ENCODE measurements at regions not wholly inside any gene's neighbourhood (a gene's known extent, or its start where the extent isn't known, plus 50 kb on each side); places are given as distances from the start of the nearest gene placed in this dataset.

- Mint-ChIP-seq H3K4me1 (peaks cover 18 to 30% of the 10 kb centered on the region in 2 donors), H3K9me3 (no peaks in the 10 kb centered on the region), H3K4me3 (no peak overlapping the region), H3K36me3 (no peaks in the 10 kb centered on the region), H3K27me3 (peaks cover 24 to 32% of the 10 kb centered on the region in 2 donors), H3K27ac (no peak overlapping the region)
- no peak for DNase-seq
- no peak for ATAC-seq (replicated peaks)
Observed at GRCh38 chr1:11338284-11338924, 65.4 kb downstream of the UBIAD1 start.

- H3K27ac Mint-ChIP-seq, result no peak overlapping the region
- H3K4me3 Mint-ChIP-seq, result no peak overlapping the region
Observed at GRCh38 chr1:11339346-11340232, 66.6 kb downstream of the UBIAD1 start.

GRCh38 chr1:11340233-11340632 is 67.2 kb downstream of the UBIAD1 start:
- no peak overlapping the region for H3K27ac Mint-ChIP-seq
- peaks cover 14 to 25% of the 10 kb centered on the region in 2 donors for H3K4me1 Mint-ChIP-seq
- H3K27me3 Mint-ChIP-seq, result peaks cover 28 to 32% of the 10 kb centered on the region in 2 donors
- DNase-seq, result no peak
- no peaks in the 10 kb centered on the region for H3K9me3 Mint-ChIP-seq
- H3K4me3 Mint-ChIP-seq, result no peak overlapping the region
- ATAC-seq (replicated peaks), result no peak
- H3K36me3 Mint-ChIP-seq, result no peaks in the 10 kb centered on the region

More at GRCh38 chr1:11339346-11340232, 66.6 kb downstream of the UBIAD1 start:
- no peaks in the 10 kb centered on the region for H3K36me3 Mint-ChIP-seq
- H3K9me3 Mint-ChIP-seq, result no peaks in the 10 kb centered on the region
- ATAC-seq (replicated peaks) (no peak), DNase-seq (no peak)
- H3K27me3 Mint-ChIP-seq, result peaks cover 24 to 32% of the 10 kb centered on the region in 2 donors
- H3K4me1 Mint-ChIP-seq, result peaks cover 18 to 28% of the 10 kb centered on the region in 2 donors

GRCh38 chr1:11341901-11342552 is 69.0 kb downstream of the UBIAD1 start:
- H3K36me3 Mint-ChIP-seq, result no peaks in the 10 kb centered on the region
- ATAC-seq (replicated peaks) (no peak), DNase-seq (no peak)
- H3K27me3 Mint-ChIP-seq, result peaks cover 29 to 32% of the 10 kb centered on the region in 2 donors
- peaks cover 6 to 17% of the 10 kb centered on the region in 2 donors for H3K4me1 Mint-ChIP-seq
- H3K9me3 Mint-ChIP-seq, result no peaks in the 10 kb centered on the region
- no peak overlapping the region for H3K4me3 Mint-ChIP-seq
- no peak overlapping the region for H3K27ac Mint-ChIP-seq

GRCh38 chr1:11342621-11343032 is 69.6 kb downstream of the UBIAD1 start:
- Mint-ChIP-seq H3K4me1 (peaks cover 6 to 15% of the 10 kb centered on the region in 2 donors), H3K4me3 (no peak overlapping the region), H3K36me3 (no peaks in the 10 kb centered on the region), H3K27ac (no peak overlapping the region), H3K9me3 (no peaks in the 10 kb centered on the region), H3K27me3 (peaks cover 29 to 32% of the 10 kb centered on the region in 2 donors)
- ATAC-seq (replicated peaks), result no peak
- DNase-seq, result no peak

- Mint-ChIP-seq H3K27me3 (peaks cover 18 to 26% of the 10 kb centered on the region in 2 donors), H3K36me3 (peaks cover 0 to 7% of the 10 kb centered on the region in 2 donors), H3K4me3 (no peak overlapping the region), H3K27ac (no peak overlapping the region), H3K9me3 (peaks cover 0 to 3% of the 10 kb centered on the region in 2 donors), H3K4me1 (peaks cover 0 to 11% of the 10 kb centered on the region in 2 donors)
- DNase-seq (no peak), ATAC-seq (replicated peaks) (no peak)
Observed at GRCh38 chr1:11345971-11346715, 73.1 kb downstream of the UBIAD1 start.

GRCh38 chr1:11350265-11350664 is 77.3 kb downstream of the UBIAD1 start:
- Mint-ChIP-seq H3K36me3 (peaks cover 0 to 7% of the 10 kb centered on the region in 2 donors), H3K4me1 (peaks cover 6 to 23% of the 10 kb centered on the region in 2 donors), H3K4me3 (no peak overlapping the region), H3K27ac (no peak overlapping the region), H3K9me3 (peaks cover 3 to 9% of the 10 kb centered on the region in 2 donors), H3K27me3 (peaks cover 23 to 28% of the 10 kb centered on the region in 2 donors)
- ATAC-seq (replicated peaks) (no peak), DNase-seq (no peak)

GRCh38 chr1:11352058-11352715 is 79.2 kb downstream of the UBIAD1 start:
- Mint-ChIP-seq H3K36me3 (peaks cover 0 to 7% of the 10 kb centered on the region in 2 donors), H3K9me3 (peaks cover 3 to 9% of the 10 kb centered on the region in 2 donors), H3K4me3 (no peak overlapping the region), H3K4me1 (peaks cover 6 to 23% of the 10 kb centered on the region in 2 donors), H3K27ac (no peak overlapping the region), H3K27me3 (peaks cover 33 to 40% of the 10 kb centered on the region in 2 donors)
- ATAC-seq (replicated peaks) (no peak), DNase-seq (no peak)

- Mint-ChIP-seq H3K4me1 (peaks cover 6 to 23% of the 10 kb centered on the region in 2 donors), H3K27ac (no peak overlapping the region), H3K4me3 (no peak overlapping the region), H3K27me3 (peaks cover 41 to 46% of the 10 kb centered on the region in 2 donors), H3K36me3 (peaks cover 0 to 7% of the 10 kb centered on the region in 2 donors), H3K9me3 (peaks cover 3 to 9% of the 10 kb centered on the region in 2 donors)
- ATAC-seq (replicated peaks) (peak; percentile 92 to 97), DNase-seq (no peak)
Observed at GRCh38 chr1:11352816-11353799, 80.1 kb downstream of the UBIAD1 start.

GRCh38 chr1:11354893-11355553 is 82.0 kb downstream of the UBIAD1 start:
- ATAC-seq (replicated peaks) (no peak), DNase-seq (no peak)
- peaks cover 6 to 22% of the 10 kb centered on the region in 2 donors for H3K4me1 Mint-ChIP-seq
- peaks cover 0 to under 1% of the 10 kb centered on the region in 2 donors for H3K36me3 Mint-ChIP-seq
- H3K4me3 Mint-ChIP-seq, result no peak overlapping the region
- peaks cover 39 to 52% of the 10 kb centered on the region in 2 donors for H3K27me3 Mint-ChIP-seq
- H3K9me3 Mint-ChIP-seq, result peaks cover 3 to 6% of the 10 kb centered on the region in 2 donors
- no peak overlapping the region for H3K27ac Mint-ChIP-seq

GRCh38 chr1:11355559-11356475 is 82.8 kb downstream of the UBIAD1 start:
- Mint-ChIP-seq H3K36me3 (no peaks in the 10 kb centered on the region), H3K9me3 (peaks cover 3 to 6% of the 10 kb centered on the region in 2 donors), H3K27me3 (peaks cover 31 to 47% of the 10 kb centered on the region in 2 donors), H3K4me1 (peaks cover 6 to 15% of the 10 kb centered on the region in 2 donors), H3K4me3 (no peak overlapping the region), H3K27ac (no peak overlapping the region)
- no peak for ATAC-seq (replicated peaks)
- no peak for DNase-seq

Measured in stimulated activated naive B cell treated with anti-CD40 and anti-IgM and Interleukin-4, amounts not matched to agents 10 μg/mL and 1 μg/mL and 100 μg/mL, for 72 hours (primary cell).